B cell (primary cell): ENCODE measurements at regions not wholly inside any gene's neighbourhood (a gene's known extent, or its start where the extent isn't known, plus 50 kb on each side); places are given as distances from the start of the nearest gene placed in this dataset.

Experiments
- CTCF ChIP-seq: fragments of 200-600 bp; IDR thresholded peaks from one replicate; pipeline ENCODE4 v1.8.0; 2022; ENCODE audit warnings: antibody characterized with exemption, mild to moderate bottlenecking
- EZH2 ChIP-seq: IDR thresholded peaks from 2 replicates; pipeline ENCODE4 v1.6.1; 2012; ENCODE audit warnings: borderline replicate concordance, low read depth, mild to moderate bottlenecking, moderate library complexity, low read length; ENCODE audit not compliant: insufficient read depth, poor library complexity, severe bottlenecking

GRCh38 chr3:20811631-20812030, 625.6 kb upstream of the SGO1 start:
- no peak for TF ChIP-seq EZH2
- no peak for TF ChIP-seq CTCF
